HepG2 (cell line): ENCODE measurements at regions not wholly inside any gene's neighbourhood (a gene's known extent, or its start where the extent isn't known, plus 50 kb on each side); places are given as distances from the start of the nearest gene placed in this dataset.

ENCODE experiments used
- ATAC-seq: fragments of 200-7000 bp; cut with Tn5 transposase; 3 replicates; pipeline ENCODE4 v1.9.1; 2020; ENCODE audit warnings: mild to moderate bottlenecking, moderate library complexity
- BruUV-seq: library from RNA; stranded (reverse); fragments of 400-500 nt; replicated peaks from 2 replicates; lab custom pipeline; 2021; lab: Mats Ljungman, UMichigan
- CTCF ChIA-PET: fragments of 300-600 bp; formaldehyde crosslinking; extraction: SDS; loops from one replicate; lab custom pipeline; 2021; ENCODE audit warnings: low total read pairs, inconsistent platforms, low intra/inter-chr PET ratio; lab: Yijun Ruan, JAX
- POLR2A ChIA-PET: fragments of 350-600 bp; sonication (Branson Sonifier 250); formaldehyde crosslinking; loops from one replicate; lab custom pipeline; 2020; ENCODE audit warnings: antibody characterized with exemption, inconsistent platforms; lab: Yijun Ruan, JAX
- DNase-seq: peaks from one replicate; pipeline ENCODE4 v3.0.0-alpha.2; 2015; ENCODE audit warnings: low spot score
- FAIRE-seq: peaks from 3 replicates; lab custom pipeline; 2011; peaks lifted over from hg19 to GRCh38; lab: Jason Lieb, UNC
- H2AFZ ChIP-seq: one replicate; pipeline ENCODE4 v1.6.1; 2011; ENCODE audit warnings: low read length, inconsistent platforms
- H3K27ac ChIP-seq: fragments of 300-600 bp; 3 replicates; pipeline ENCODE4 v1.8.0; 2011; ENCODE audit warnings: mixed run types, mild to moderate bottlenecking, mixed read lengths, low read length, inconsistent platforms; ENCODE audit not compliant: insufficient read depth; ENCODE audit errors: extremely low read length
- H3K27me3 ChIP-seq, 2 experiments: fragments of 200-600 bp in 1 of 2; 2 replicates in 1 of 2; 3 replicates in 1 of 2; pipeline versions ENCODE4 v1.6.0 to v1.8.0; 2011; ENCODE audit warnings: low read length in 2 of 2, mild to moderate bottlenecking in 2 of 2, moderate library complexity in 2 of 2, inconsistent platforms in 1 of 2; ENCODE audit not compliant: insufficient read depth in 2 of 2, control insufficient read depth in 1 of 2
- H3K36me3 ChIP-seq, 2 experiments: fragments of 200-600 bp in 1 of 2; replicated peaks in 1 of 2; 2 replicates in 1 of 2; 3 replicates in 1 of 2; pipeline versions ENCODE4 v1.5.1 to v1.8.0; 2011; ENCODE audit warnings: low read length in 2 of 2, inconsistent platforms in 1 of 2; ENCODE audit not compliant: insufficient read depth in 2 of 2, control insufficient read depth in 1 of 2
- H3K4me1 ChIP-seq: 2 replicates; pipeline ENCODE4 v1.5.1; 2012; ENCODE audit warnings: low read length, inconsistent platforms; ENCODE audit not compliant: insufficient read depth
- H3K4me2 ChIP-seq: 2 replicates; pipeline ENCODE4 v1.6.0; 2011; ENCODE audit warnings: low read depth, low read length, inconsistent platforms
- H3K4me3 ChIP-seq, 3 experiments: fragments of 200-600 bp in 1 of 3; sonication (generic), shearing (Covaris generic) in 1 of 3; replicated peaks in 1 of 3; 2 replicates each; pipeline ENCODE4 v1.5.1; 2011 to 2016; ENCODE audit warnings: low read length in 3 of 3, inconsistent platforms in 2 of 3, low read depth in 2 of 3, mild to moderate bottlenecking in 2 of 3, control low read depth in 1 of 3, mixed read lengths in 1 of 3; ENCODE audit not compliant: insufficient read depth in 1 of 3
- H3K79me2 ChIP-seq: one replicate; pipeline ENCODE4 v1.6.1; 2011; ENCODE audit warnings: low read length, inconsistent platforms; ENCODE audit not compliant: insufficient read depth
- H3K9ac ChIP-seq: 2 replicates; pipeline ENCODE4 v1.6.0; 2011; ENCODE audit warnings: mild to moderate bottlenecking, low read depth, low read length, inconsistent platforms; ENCODE audit not compliant: insufficient read depth
- H3K9me3 ChIP-seq: 2 replicates; pipeline ENCODE4 v1.5.1; 2012; ENCODE audit warnings: mild to moderate bottlenecking, low read length
- H4K20me1 ChIP-seq: 2 replicates; pipeline ENCODE4 v1.6.0; 2011; ENCODE audit warnings: inconsistent platforms, mild to moderate bottlenecking, low read length, moderate library complexity; ENCODE audit not compliant: insufficient read depth
- ASH2L ChIP-seq: fragments of 300-600, 200-600 bp; sonication (generic); IDR thresholded peaks from 2 replicates; pipeline ENCODE4 v1.7.0; 2017; ENCODE audit warnings: low read depth, mild to moderate bottlenecking, moderate library complexity, mixed read lengths, low read length; ENCODE audit not compliant: insufficient read length
- HNRNPK ChIP-seq: fragments of 200-400 bp; formaldehyde crosslinking; IDR thresholded peaks from 2 replicates; pipeline ENCODE4 v1.6.1; 2018; ENCODE audit warnings: low read length, low read depth, moderate library complexity, mild to moderate bottlenecking; ENCODE audit not compliant: poor library complexity, severe bottlenecking
- JUND ChIP-seq: sonication (generic); formaldehyde crosslinking; IDR thresholded peaks from 2 replicates; pipeline ENCODE4 v1.8.0; 2022; ENCODE audit warnings: mild to moderate bottlenecking, missing genetic modification reagents
- KLF9 ChIP-seq: IDR thresholded peaks from 2 replicates; pipeline ENCODE4 v1.6.1; 2016; ENCODE audit warnings: low read depth
- PRPF4 ChIP-seq: fragments of 200-400 bp; formaldehyde crosslinking; IDR thresholded peaks from 2 replicates; pipeline ENCODE4 v1.6.1; 2016; ENCODE audit warnings: low read length, low read depth; ENCODE audit not compliant: poor library complexity, severe bottlenecking
- SSRP1 ChIP-seq: IDR thresholded peaks from 2 replicates; pipeline ENCODE4 v1.6.1; 2016; ENCODE audit warnings: control low read depth
- ZNF780A ChIP-seq: sonication (generic); formaldehyde crosslinking; IDR thresholded peaks from 2 replicates; pipeline ENCODE4 v1.8.0; 2022; ENCODE audit warnings: mild to moderate bottlenecking, missing genetic modification reagents, moderate library complexity
- WGBS: methylation state at CpG from one replicate; pipeline ENCODE4 v1.1.6; 2017; ENCODE audit warnings: low lambda C conversion rate; 5-methylcytosine and 5-hydroxymethylcytosine counted together
- in situ Hi-C: cut with HindIII; loops from 2 replicates; pipeline ENCODE4 v1.10.0; 2017; ENCODE audit warnings: low pct_unique_long_range_greater_than_20kb; ENCODE audit not compliant: extremely low pct_ligation_motif_present
- intact Hi-C: fragments of 100-400 bp; cut with micrococcal nuclease; formaldehyde crosslinking; loops from one replicate; pipeline ENCODE4 v1.10.0; 2022; ENCODE audit not compliant: unreplicated experiment
- TF ChIP-seq, protein P1 (sequence below): sonication (generic); formaldehyde crosslinking; IDR thresholded peaks from 2 replicates; pipeline ENCODE4 v1.4.0; 2020; ENCODE audit warnings: mild to moderate bottlenecking, missing genetic modification reagents
- TF ChIP-seq, protein P2 (sequence below): sonication (generic); formaldehyde crosslinking; IDR thresholded peaks from 2 replicates; pipeline ENCODE4 v1.5.0; 2020; ENCODE audit warnings: mild to moderate bottlenecking, missing genetic modification reagents
- TF ChIP-seq, protein P3 (sequence below): sonication (generic); formaldehyde crosslinking; IDR thresholded peaks from 2 replicates; pipeline ENCODE4 v1.4.0; 2020; ENCODE audit warnings: missing genetic modification reagents, borderline replicate concordance

DNA sequence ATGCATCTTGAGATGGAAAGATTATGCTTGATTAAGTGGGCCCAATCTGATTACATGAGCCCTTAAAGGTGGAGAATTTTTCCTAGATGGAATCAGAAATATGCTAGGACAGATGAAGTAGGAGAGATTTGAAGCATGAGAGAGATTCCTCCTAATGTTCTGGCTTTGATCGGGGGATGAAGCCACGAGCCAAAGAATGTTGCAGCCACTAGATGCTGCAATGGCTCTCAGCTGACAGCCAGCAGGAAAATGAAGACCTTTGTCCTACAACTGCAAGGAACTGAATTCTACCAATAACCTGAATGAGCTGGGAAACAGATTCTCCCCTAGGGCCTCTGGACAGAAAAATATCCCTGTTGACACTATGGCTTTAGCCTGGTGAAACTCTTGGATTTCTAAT lies 82.6 kb upstream of the ATP2B1 start:
- no peak for DNase-seq
- TF ChIP-seq, protein P1, sequence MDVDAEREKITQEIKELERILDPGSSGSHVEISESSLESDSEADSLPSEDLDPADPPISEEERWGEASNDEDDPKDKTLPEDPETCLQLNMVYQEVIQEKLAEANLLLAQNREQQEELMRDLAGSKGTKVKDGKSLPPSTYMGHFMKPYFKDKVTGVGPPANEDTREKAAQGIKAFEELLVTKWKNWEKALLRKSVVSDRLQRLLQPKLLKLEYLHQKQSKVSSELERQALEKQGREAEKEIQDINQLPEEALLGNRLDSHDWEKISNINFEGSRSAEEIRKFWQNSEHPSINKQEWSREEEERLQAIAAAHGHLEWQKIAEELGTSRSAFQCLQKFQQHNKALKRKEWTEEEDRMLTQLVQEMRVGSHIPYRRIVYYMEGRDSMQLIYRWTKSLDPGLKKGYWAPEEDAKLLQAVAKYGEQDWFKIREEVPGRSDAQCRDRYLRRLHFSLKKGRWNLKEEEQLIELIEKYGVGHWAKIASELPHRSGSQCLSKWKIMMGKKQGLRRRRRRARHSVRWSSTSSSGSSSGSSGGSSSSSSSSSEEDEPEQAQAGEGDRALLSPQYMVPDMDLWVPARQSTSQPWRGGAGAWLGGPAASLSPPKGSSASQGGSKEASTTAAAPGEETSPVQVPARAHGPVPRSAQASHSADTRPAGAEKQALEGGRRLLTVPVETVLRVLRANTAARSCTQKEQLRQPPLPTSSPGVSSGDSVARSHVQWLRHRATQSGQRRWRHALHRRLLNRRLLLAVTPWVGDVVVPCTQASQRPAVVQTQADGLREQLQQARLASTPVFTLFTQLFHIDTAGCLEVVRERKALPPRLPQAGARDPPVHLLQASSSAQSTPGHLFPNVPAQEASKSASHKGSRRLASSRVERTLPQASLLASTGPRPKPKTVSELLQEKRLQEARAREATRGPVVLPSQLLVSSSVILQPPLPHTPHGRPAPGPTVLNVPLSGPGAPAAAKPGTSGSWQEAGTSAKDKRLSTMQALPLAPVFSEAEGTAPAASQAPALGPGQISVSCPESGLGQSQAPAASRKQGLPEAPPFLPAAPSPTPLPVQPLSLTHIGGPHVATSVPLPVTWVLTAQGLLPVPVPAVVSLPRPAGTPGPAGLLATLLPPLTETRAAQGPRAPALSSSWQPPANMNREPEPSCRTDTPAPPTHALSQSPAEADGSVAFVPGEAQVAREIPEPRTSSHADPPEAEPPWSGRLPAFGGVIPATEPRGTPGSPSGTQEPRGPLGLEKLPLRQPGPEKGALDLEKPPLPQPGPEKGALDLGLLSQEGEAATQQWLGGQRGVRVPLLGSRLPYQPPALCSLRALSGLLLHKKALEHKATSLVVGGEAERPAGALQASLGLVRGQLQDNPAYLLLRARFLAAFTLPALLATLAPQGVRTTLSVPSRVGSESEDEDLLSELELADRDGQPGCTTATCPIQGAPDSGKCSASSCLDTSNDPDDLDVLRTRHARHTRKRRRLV (CRISPR knock-in tag): no peak
- TF ChIP-seq KLF9 (CRISPR knock-in tag) (no peak), JUND (CRISPR knock-in tag) (no peak), ASH2L (no peak), SSRP1 (CRISPR knock-in tag) (no peak), HNRNPK (no peak), PRPF4 (no peak), ZNF780A (CRISPR knock-in tag) (no peak)
- TF ChIP-seq, protein P2, sequence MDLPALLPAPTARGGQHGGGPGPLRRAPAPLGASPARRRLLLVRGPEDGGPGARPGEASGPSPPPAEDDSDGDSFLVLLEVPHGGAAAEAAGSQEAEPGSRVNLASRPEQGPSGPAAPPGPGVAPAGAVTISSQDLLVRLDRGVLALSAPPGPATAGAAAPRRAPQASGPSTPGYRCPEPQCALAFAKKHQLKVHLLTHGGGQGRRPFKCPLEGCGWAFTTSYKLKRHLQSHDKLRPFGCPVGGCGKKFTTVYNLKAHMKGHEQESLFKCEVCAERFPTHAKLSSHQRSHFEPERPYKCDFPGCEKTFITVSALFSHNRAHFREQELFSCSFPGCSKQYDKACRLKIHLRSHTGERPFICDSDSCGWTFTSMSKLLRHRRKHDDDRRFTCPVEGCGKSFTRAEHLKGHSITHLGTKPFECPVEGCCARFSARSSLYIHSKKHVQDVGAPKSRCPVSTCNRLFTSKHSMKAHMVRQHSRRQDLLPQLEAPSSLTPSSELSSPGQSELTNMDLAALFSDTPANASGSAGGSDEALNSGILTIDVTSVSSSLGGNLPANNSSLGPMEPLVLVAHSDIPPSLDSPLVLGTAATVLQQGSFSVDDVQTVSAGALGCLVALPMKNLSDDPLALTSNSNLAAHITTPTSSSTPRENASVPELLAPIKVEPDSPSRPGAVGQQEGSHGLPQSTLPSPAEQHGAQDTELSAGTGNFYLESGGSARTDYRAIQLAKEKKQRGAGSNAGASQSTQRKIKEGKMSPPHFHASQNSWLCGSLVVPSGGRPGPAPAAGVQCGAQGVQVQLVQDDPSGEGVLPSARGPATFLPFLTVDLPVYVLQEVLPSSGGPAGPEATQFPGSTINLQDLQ: no peak
- TF ChIP-seq, protein P3, sequence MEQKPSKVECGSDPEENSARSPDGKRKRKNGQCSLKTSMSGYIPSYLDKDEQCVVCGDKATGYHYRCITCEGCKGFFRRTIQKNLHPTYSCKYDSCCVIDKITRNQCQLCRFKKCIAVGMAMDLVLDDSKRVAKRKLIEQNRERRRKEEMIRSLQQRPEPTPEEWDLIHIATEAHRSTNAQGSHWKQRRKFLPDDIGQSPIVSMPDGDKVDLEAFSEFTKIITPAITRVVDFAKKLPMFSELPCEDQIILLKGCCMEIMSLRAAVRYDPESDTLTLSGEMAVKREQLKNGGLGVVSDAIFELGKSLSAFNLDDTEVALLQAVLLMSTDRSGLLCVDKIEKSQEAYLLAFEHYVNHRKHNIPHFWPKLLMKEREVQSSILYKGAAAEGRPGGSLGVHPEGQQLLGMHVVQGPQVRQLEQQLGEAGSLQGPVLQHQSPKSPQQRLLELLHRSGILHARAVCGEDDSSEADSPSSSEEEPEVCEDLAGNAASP (CRISPR knock-in tag): no peak
- H3K4me1 ChIP-seq: no peaks in the 10 kb centered on the region
- FAIRE-seq: no peak
- H2AFZ ChIP-seq: no peak overlapping the region
- no peaks in the 10 kb centered on the region for H3K27me3 ChIP-seq
- no peak overlapping the region for H3K4me3 ChIP-seq
- CTCF ChIA-PET: no interaction called here
- POLR2A ChIA-PET: no interaction called here
- no peaks in the 10 kb centered on the region for H3K36me3 ChIP-seq
- WGBS: 36% methylated on average over 2 of the region's 2 CpGs
- H3K9me3 ChIP-seq: peaks cover 7% of the 10 kb centered on the region
- no TSS peak for BruUV-seq
- intact Hi-C loops (loop anchor here (5.0 kb wide), 1 partner anchor 1371 kb away; no protein-coding TSS in a partner anchor), in situ Hi-C loops (no loop called here)
- H4K20me1 ChIP-seq: no peaks in the 10 kb centered on the region
- H3K79me2 ChIP-seq: no peaks in the 10 kb centered on the region
- H3K4me2 ChIP-seq: no peak overlapping the region
- H3K9ac ChIP-seq: no peak overlapping the region
- ATAC-seq: no peak
- H3K27ac ChIP-seq: no peak overlapping the region
